Left lung (tissue), 4 donors: ENCODE measurements at regions not wholly inside any gene's neighbourhood (a gene's known extent, or its start where the extent isn't known, plus 50 kb on each side); places are given as distances from the start of the nearest gene placed in this dataset.
A peak's percentile ranks its signal among the peaks of the same experiment; 100 is the strongest.
"Not testable (repeated sequence)": the region's sequence is repeated elsewhere in the genome, so short reads cannot be mapped to it uniquely, and the experiment has no call there.

ENCODE experiments used
- ATAC-seq: fragments of 200-7000 bp; cut with Tn5 transposase; one replicate; pipeline ENCODE4 v1.9.1; 2020; ENCODE audit warnings: moderate library complexity
- DNase-seq, 4 donors: peaks; one replicate each; pipeline ENCODE4 v3.0.0-alpha.2; 2013 to 2020
- H3K27ac ChIP-seq, 2 donors: fragments of 200-600 bp; sonication (generic) in 1 of 2; one replicate each; pipeline versions ENCODE4 v1.5.0 to v1.8.0; 2020 to 2021
- H3K27me3 ChIP-seq, 2 donors: fragments of 200-600 bp; sonication (generic) in 1 of 2; one replicate each; pipeline versions ENCODE4 v1.5.0 to v1.8.0; 2020 to 2021
- H3K36me3 ChIP-seq, 2 donors: fragments of 200-600 bp; sonication (generic) in 1 of 2; one replicate each; pipeline versions ENCODE4 v1.5.0 to v1.8.0; 2020 to 2021
- H3K4me1 ChIP-seq, 2 donors: fragments of 200-600 bp; one replicate each; pipeline ENCODE4 v1.8.0; 2021
- H3K4me3 ChIP-seq, 2 donors: fragments of 200-600 bp; sonication (generic) in 1 of 2; one replicate each; pipeline versions ENCODE4 v1.5.0 to v1.8.0; 2020 to 2021; ENCODE audit warnings: mild to moderate bottlenecking in 1 of 2
- H3K9me3 ChIP-seq, 2 donors: fragments of 200-600 bp; sonication (generic) in 1 of 2; one replicate each; pipeline versions ENCODE4 v1.5.0 to v1.8.0; 2020 to 2021
- CTCF ChIP-seq, 2 donors: fragments of 200-600 bp; sonication (generic) in 1 of 2; IDR thresholded peaks; one replicate each; pipeline versions ENCODE4 v1.5.0 to v1.8.0; 2021; ENCODE audit warnings: antibody characterized with exemption in 2 of 2
- intact Hi-C, 2 donors: fragments of 100-400 bp; cut with DNase I; formaldehyde crosslinking; loops; one replicate each; pipeline versions ENCODE4 v1.11.2 to v1.14.2; 2022
- donor health status: DM: no; HTN: yes; CAD: no.
- donor health status: DM: no; HTN: no; CAD: no.

GRCh38 chr16:29204806-29205135 lies 201.7 kb downstream of the NPIPB11 start:
- no peak for TF ChIP-seq CTCF (IDR thresholded peaks at IDR 0.05)

GRCh38 chr16:29203933-29204805 lies 202.3 kb downstream of the NPIPB11 start:
- H3K36me3 ChIP-seq, H3K4me1 ChIP-seq, H3K27ac ChIP-seq, H3K9me3 ChIP-seq, intact Hi-C loops, ATAC-seq, H3K27me3 ChIP-seq, H3K4me3 ChIP-seq, DNase-seq: not testable (repeated sequence)

More at GRCh38 chr16:29204806-29205135, 201.7 kb downstream of the NPIPB11 start:
- H3K9me3 ChIP-seq = peaks cover 0 to 9% of the 10 kb centered on the region in 2 donors
- no peak overlapping the region for H3K4me3 ChIP-seq
- intact Hi-C loops = no loop called here
- no peak for ATAC-seq
- no peak for DNase-seq
- no peaks in the 10 kb centered on the region for H3K4me1 ChIP-seq
- no peaks in the 10 kb centered on the region for H3K27me3 ChIP-seq
- H3K36me3 ChIP-seq = no peaks in the 10 kb centered on the region
- H3K27ac ChIP-seq = no peak overlapping the region

GRCh38 chr16:29203046-29203932 lies 203.2 kb downstream of the NPIPB11 start:
- H3K4me1 ChIP-seq, ATAC-seq, DNase-seq, H3K27ac ChIP-seq, H3K27me3 ChIP-seq, H3K9me3 ChIP-seq, H3K36me3 ChIP-seq, intact Hi-C loops, H3K4me3 ChIP-seq: not testable (repeated sequence)

- H3K4me1 ChIP-seq, H3K27me3 ChIP-seq, ATAC-seq, DNase-seq, H3K9me3 ChIP-seq, H3K4me3 ChIP-seq, H3K27ac ChIP-seq, H3K36me3 ChIP-seq, intact Hi-C loops: not testable (repeated sequence)
Observed at GRCh38 chr16:29202642-29203041, 203.9 kb downstream of the NPIPB11 start.

GRCh38 chr16:29202025-29202632 lies 204.4 kb downstream of the NPIPB11 start:
- not testable (repeated sequence) for H3K36me3 ChIP-seq

GRCh38 chr16:29201296-29202024 lies 205.1 kb downstream of the NPIPB11 start:
- ATAC-seq = peak; percentile 54
- H3K4me3 ChIP-seq, intact Hi-C loops, H3K9me3 ChIP-seq, H3K36me3 ChIP-seq, H3K4me1 ChIP-seq, H3K27me3 ChIP-seq: not testable (repeated sequence)
- H3K27ac ChIP-seq = peak overlapping the region in 1 of 2 donors; percentile 26
- DNase-seq = peak in 3 of 4 donors; percentile 27 to 93 (median 93)

More at GRCh38 chr16:29202025-29202632, 204.4 kb downstream of the NPIPB11 start:
- intact Hi-C loops, H3K4me1 ChIP-seq, H3K9me3 ChIP-seq, H3K27ac ChIP-seq, H3K27me3 ChIP-seq, H3K4me3 ChIP-seq: not testable (repeated sequence)
- peak in 1 of 4 donors; percentile 50 for DNase-seq
- peak; percentile 40 for ATAC-seq

GRCh38 chr16:29200681-29201080 lies 205.8 kb downstream of the NPIPB11 start:
- DNase-seq = peak in 1 of 4 donors; percentile 23
- H3K9me3 ChIP-seq, H3K4me3 ChIP-seq, H3K27ac ChIP-seq, H3K27me3 ChIP-seq, intact Hi-C loops, H3K36me3 ChIP-seq, ATAC-seq, H3K4me1 ChIP-seq: not testable (repeated sequence)

- H3K4me3 ChIP-seq, H3K27me3 ChIP-seq, H3K36me3 ChIP-seq, H3K9me3 ChIP-seq, H3K4me1 ChIP-seq, intact Hi-C loops: not testable (repeated sequence)
- peak in 2 of 4 donors; percentile 34 to 60 for DNase-seq
- ATAC-seq = peak; percentile 49
- H3K27ac ChIP-seq = peak overlapping the region in 1 of 2 donors; percentile 69
Observed at GRCh38 chr16:29200135-29200601, 206.3 kb downstream of the NPIPB11 start.

- peak in 1 of 4 donors; percentile 32 for DNase-seq
- H3K36me3 ChIP-seq, H3K4me3 ChIP-seq, H3K9me3 ChIP-seq, intact Hi-C loops, H3K27me3 ChIP-seq, H3K4me1 ChIP-seq: not testable (repeated sequence)
- peak; percentile 13 for ATAC-seq
- peak overlapping the region; percentile 33 to 69 for H3K27ac ChIP-seq
Observed at GRCh38 chr16:29199626-29200025, 206.9 kb downstream of the NPIPB11 start.
